Loucy (cell line): ENCODE measurements at regions not wholly inside any gene's neighbourhood (a gene's known extent, or its start where the extent isn't known, plus 50 kb on each side); places are given as distances from the start of the nearest gene placed in this dataset.

Experiments
- H2AFZ ChIP-seq: fragments of 200-600 bp; sonication (generic); 2 replicates; pipeline ENCODE4 v1.6.0; 2016; ENCODE audit warnings: antibody characterized with exemption, mild to moderate bottlenecking, low read length, moderate library complexity
- H3F3A ChIP-seq: fragments of 200-600 bp; 2 replicates; pipeline ENCODE4 v1.6.0; 2016; ENCODE audit warnings: antibody characterized with exemption, low read depth, mild to moderate bottlenecking
- H3K27me3 ChIP-seq: fragments of 200-600 bp; sonication (generic); 2 replicates; pipeline ENCODE4 v1.6.1; 2014; ENCODE audit warnings: low read length, mild to moderate bottlenecking; ENCODE audit not compliant: insufficient read depth, poor library complexity, severe bottlenecking
- H3K36me3 ChIP-seq: fragments of 200-600 bp; sonication (generic); 2 replicates; pipeline ENCODE4 v1.6.1; 2016; ENCODE audit warnings: low read length; ENCODE audit not compliant: insufficient read depth
- H3K4me1 ChIP-seq: fragments of 200-600 bp; sonication (generic); 2 replicates; pipeline ENCODE4 v1.5.1; 2014; ENCODE audit warnings: low read length, mild to moderate bottlenecking; ENCODE audit not compliant: insufficient read depth, poor library complexity, severe bottlenecking
- H3K4me2 ChIP-seq: fragments of 200-600 bp; sonication (generic); 2 replicates; pipeline ENCODE4 v1.6.0; 2014; ENCODE audit warnings: antibody characterized with exemption, low read length, low read depth, mild to moderate bottlenecking; ENCODE audit not compliant: poor library complexity, severe bottlenecking
- H3K4me3 ChIP-seq: fragments of 200-600 bp; sonication (generic); 2 replicates; pipeline ENCODE4 v1.5.1; 2014; ENCODE audit warnings: low read length, mild to moderate bottlenecking, mixed read lengths; ENCODE audit not compliant: poor library complexity, severe bottlenecking
- H3K79me2 ChIP-seq: fragments of 200-600 bp; sonication (generic); 2 replicates; pipeline ENCODE4 v1.6.1; 2014; ENCODE audit warnings: low read length; ENCODE audit not compliant: insufficient read depth
- H3K9ac ChIP-seq: fragments of 200-600 bp; sonication (generic); 2 replicates; pipeline ENCODE4 v1.6.0; 2014; ENCODE audit warnings: mild to moderate bottlenecking, low read depth, low read length, moderate library complexity; ENCODE audit not compliant: poor library complexity, severe bottlenecking
- H3K9me2 ChIP-seq: fragments of 200-600 bp; sonication (generic); replicated peaks from 2 replicates; pipeline ENCODE4 v1.6.1; 2016; ENCODE audit warnings: low read depth, low read length, mixed read lengths
- H3K9me3 ChIP-seq: fragments of 200-600 bp; sonication (generic); 2 replicates; pipeline ENCODE4 v1.6.1; 2014; ENCODE audit warnings: mild to moderate bottlenecking, antibody characterized with exemption, low read length, low read depth; ENCODE audit not compliant: insufficient read depth
- H4K20me1 ChIP-seq: fragments of 200-600 bp; sonication (generic); 2 replicates; pipeline ENCODE4 v1.6.0; 2014; ENCODE audit warnings: antibody characterized with exemption, low read length, mild to moderate bottlenecking; ENCODE audit not compliant: insufficient read depth, poor library complexity, severe bottlenecking
- EZH2phosphoT487 ChIP-seq: fragments of 200-600 bp; IDR thresholded peaks from 2 replicates; pipeline ENCODE4 v1.6.1; 2018; ENCODE audit warnings: antibody characterized with exemption, mild to moderate bottlenecking, moderate library complexity, borderline replicate concordance
- TF ChIP-seq, protein P1 (sequence below): fragments of 200-600 bp; sonication (generic); conservative IDR thresholded peaks from 2 replicates; pipeline ENCODE4 v1.5.1; 2014; ENCODE audit warnings: mild to moderate bottlenecking, antibody characterized with exemption, low read length

- no peak overlapping the region for H3K4me2 ChIP-seq
- no peaks in the 10 kb centered on the region for H3K9me2 ChIP-seq
- H3K36me3 ChIP-seq: no peaks in the 10 kb centered on the region
- H3K79me2 ChIP-seq: no peaks in the 10 kb centered on the region
- H2AFZ ChIP-seq: no peak overlapping the region
- H4K20me1 ChIP-seq: no peaks in the 10 kb centered on the region
- no peaks in the 10 kb centered on the region for H3K9me3 ChIP-seq
- no peak overlapping the region for H3K4me3 ChIP-seq
- TF ChIP-seq EZH2phosphoT487: no peak
- TF ChIP-seq, protein P1, sequence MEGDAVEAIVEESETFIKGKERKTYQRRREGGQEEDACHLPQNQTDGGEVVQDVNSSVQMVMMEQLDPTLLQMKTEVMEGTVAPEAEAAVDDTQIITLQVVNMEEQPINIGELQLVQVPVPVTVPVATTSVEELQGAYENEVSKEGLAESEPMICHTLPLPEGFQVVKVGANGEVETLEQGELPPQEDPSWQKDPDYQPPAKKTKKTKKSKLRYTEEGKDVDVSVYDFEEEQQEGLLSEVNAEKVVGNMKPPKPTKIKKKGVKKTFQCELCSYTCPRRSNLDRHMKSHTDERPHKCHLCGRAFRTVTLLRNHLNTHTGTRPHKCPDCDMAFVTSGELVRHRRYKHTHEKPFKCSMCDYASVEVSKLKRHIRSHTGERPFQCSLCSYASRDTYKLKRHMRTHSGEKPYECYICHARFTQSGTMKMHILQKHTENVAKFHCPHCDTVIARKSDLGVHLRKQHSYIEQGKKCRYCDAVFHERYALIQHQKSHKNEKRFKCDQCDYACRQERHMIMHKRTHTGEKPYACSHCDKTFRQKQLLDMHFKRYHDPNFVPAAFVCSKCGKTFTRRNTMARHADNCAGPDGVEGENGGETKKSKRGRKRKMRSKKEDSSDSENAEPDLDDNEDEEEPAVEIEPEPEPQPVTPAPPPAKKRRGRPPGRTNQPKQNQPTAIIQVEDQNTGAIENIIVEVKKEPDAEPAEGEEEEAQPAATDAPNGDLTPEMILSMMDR: no peak
- no peaks in the 10 kb centered on the region for H3F3A ChIP-seq
- H3K4me1 ChIP-seq: peaks cover 56% of the 10 kb centered on the region
- H3K9ac ChIP-seq: no peak overlapping the region
- no peaks in the 10 kb centered on the region for H3K27me3 ChIP-seq
These were observed 259.2 kb downstream of the TOMM20 start for GRCh38 chr1:234869182-234870019.

DNA sequence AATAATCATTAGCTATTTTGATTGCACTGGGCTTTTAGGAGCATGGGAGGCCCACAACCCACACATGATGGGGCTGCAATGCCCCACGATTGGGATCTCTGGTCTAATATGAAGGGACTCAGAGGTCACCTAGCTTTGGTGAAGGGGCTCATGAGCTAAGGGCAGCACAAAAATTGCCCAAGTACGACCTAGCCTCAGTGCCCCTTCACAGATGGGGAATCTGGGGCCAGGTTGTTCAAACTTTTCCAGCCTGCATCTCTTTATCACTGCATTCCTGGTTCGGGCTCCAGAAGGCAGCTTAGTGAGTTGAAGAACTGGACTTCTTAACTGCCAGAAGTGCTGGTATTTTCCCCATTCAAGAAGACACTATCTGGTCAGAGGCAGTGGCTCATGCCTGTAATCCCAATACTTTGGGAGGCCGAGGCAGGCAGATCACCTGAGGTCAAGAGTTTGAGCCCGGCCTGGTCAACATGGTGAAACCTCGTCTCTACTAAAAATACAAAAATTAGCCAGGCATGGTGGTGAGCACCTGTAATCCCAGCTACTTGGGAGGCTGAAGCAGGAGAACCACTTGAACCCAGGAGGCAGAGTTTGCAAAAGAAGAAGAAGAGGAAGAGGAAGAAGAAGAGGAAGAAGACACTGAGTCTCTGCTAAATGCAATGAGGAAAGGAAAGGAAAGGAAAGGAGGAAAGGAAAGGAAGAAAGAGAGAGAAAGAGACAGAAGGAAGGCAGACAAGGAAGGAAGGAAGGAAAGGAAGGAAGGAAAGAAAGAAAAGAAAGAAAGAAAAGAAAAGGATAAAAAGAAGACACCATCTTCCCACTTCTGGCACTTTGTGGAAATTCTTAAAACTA, 258.5 kb upstream of the IRF2BP2 start:
- no peak overlapping the region for H2AFZ ChIP-seq
- no peak overlapping the region for H3K4me2 ChIP-seq
- no peaks in the 10 kb centered on the region for H4K20me1 ChIP-seq
- H3F3A ChIP-seq: no peaks in the 10 kb centered on the region
- no peaks in the 10 kb centered on the region for H3K9me2 ChIP-seq
- no peaks in the 10 kb centered on the region for H3K9me3 ChIP-seq
- no peak overlapping the region for H3K4me3 ChIP-seq
- no peaks in the 10 kb centered on the region for H3K27me3 ChIP-seq
- no peak overlapping the region for H3K9ac ChIP-seq
- H3K79me2 ChIP-seq: no peaks in the 10 kb centered on the region
- TF ChIP-seq, protein P1: no peak
- TF ChIP-seq EZH2phosphoT487: no peak
- peaks cover 48% of the 10 kb centered on the region for H3K4me1 ChIP-seq
- H3K36me3 ChIP-seq: no peaks in the 10 kb centered on the region

DNA sequence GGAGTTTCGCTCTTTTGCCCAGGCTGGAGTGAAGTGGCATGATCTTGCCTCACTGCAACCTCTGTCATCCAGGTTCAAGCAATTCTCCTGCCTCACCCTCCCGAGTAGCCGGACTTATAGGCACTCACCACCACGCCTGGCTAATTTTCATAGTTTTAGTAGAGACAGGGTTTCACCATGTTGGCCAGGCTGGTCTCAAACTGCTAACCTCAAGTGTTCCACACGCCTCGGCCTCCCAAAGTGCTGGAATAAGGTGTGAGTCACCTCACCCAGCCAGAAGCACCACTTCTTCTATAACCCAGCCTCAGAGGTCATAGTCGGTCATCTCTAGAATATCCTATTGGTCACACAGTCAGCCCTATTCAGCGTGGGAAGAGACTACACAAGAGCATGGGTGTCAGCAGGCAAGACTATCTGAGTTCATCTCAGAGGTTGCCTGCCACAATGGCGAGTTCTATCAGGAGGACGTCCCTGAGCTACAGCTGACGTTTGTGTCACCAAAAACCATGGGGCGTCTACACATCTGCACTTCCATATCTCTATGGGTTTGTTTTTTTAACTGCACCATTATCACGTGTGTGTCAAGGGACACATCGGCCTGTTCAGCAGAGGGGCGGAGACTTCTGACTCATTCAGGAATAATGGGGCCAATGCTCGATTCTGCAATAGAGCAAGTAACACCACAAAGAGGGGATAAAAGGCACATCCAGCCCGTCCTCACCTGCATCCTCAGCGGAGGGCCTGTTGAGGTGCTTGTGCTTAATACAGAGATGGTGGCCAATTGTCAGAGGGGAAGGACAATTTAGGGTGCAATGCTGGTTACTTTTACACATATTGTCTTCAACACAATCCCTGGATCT, 256.3 kb upstream of the IRF2BP2 start:
- TF ChIP-seq EZH2phosphoT487: no peak
- TF ChIP-seq, protein P1: no peak
- no peaks in the 10 kb centered on the region for H3K27me3 ChIP-seq
- H3K4me1 ChIP-seq: peaks cover 33% of the 10 kb centered on the region
- peak overlapping the region; percentile 66 for H3K4me2 ChIP-seq
- H2AFZ ChIP-seq: no peak overlapping the region
- no peaks in the 10 kb centered on the region for H3F3A ChIP-seq
- no peaks in the 10 kb centered on the region for H3K9me2 ChIP-seq
- no peaks in the 10 kb centered on the region for H3K36me3 ChIP-seq
- H3K4me3 ChIP-seq: no peak overlapping the region
- no peaks in the 10 kb centered on the region for H3K79me2 ChIP-seq
- no peaks in the 10 kb centered on the region for H4K20me1 ChIP-seq
- no peak overlapping the region for H3K9ac ChIP-seq
- no peaks in the 10 kb centered on the region for H3K9me3 ChIP-seq
